HG02852 (cell line): ENCODE measurements at regions not wholly inside any gene's neighbourhood (a gene's known extent, or its start where the extent isn't known, plus 50 kb on each side); places are given as distances from the start of the nearest gene placed in this dataset.
"Not testable (repeated sequence)": the region's sequence is repeated elsewhere in the genome, so short reads cannot be mapped to it uniquely, and the experiment has no call there.

Experiments
- ATAC-seq: cut with Tn5 transposase; IDR thresholded peaks from one replicate; pipeline ENCODE4 v1.9.1; 2021; ENCODE audit warnings: mild to moderate bottlenecking, moderate library complexity; ENCODE audit not compliant: unreplicated experiment

DNA sequence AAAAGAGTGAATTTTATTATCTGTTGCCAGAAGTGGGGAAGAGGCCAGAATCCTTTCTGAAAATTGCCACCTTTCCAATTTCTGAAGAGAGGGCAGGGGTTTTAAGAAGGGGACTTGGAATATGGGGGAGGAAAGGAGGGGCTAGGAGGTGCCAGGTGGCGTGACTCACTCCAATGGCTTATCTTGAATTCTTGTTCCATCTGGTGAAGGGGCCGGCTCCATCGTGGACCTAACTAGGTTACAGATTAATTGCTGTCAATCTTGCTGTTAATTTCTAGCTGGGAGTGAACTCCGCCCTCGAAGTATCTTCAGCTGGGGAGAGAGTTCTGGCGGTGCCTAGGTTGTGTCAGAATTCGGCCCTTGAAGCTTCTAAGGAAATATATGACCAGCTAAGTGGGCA, 138.7 kb downstream of the YTHDC2 start:
- ATAC-seq: no peak

DNA sequence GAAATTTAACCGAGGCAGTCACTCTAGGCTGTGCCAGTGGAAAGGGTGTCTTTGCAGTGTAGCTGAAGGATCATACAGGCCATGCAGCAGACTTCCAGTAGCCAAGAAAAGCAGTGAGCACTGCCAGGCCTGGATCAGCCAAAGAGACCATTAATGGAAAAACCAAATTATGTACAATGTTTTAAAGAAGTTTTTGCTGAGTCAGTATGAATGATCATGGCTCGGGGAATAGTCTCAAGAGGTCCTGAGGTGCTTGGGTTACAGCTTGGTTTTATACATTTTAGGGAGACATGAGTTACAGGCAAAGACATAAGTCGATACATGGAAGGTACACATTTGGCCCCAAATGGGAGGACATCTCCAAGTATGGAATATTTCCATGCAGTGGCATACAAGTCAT, 141.3 kb downstream of the YTHDC2 start:
- ATAC-seq: no peak

DNA sequence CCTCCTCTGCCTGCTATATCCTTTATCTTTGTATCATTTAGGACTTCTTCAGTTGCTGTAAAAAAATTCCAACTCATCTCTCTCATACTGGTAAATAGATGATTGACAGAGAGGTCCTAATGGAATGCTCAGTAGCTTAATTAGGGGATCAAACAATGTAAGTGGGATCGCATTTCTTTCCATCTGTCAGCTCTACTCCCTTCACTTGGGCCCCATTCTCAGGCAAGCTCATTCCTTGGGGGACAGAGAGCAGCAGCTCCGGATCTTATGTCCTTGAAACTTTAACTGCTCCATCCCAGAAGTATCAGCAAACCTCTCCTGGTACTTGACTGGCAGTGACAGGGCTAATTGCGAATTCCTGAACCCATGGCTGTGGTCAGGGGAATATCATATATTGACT, 146.7 kb downstream of the YTHDC2 start:
- ATAC-seq: no peak

- ATAC-seq: no peak
Measured at GRCh38 chr5:113660706-113661250, 147.3 kb downstream of the YTHDC2 start.

DNA sequence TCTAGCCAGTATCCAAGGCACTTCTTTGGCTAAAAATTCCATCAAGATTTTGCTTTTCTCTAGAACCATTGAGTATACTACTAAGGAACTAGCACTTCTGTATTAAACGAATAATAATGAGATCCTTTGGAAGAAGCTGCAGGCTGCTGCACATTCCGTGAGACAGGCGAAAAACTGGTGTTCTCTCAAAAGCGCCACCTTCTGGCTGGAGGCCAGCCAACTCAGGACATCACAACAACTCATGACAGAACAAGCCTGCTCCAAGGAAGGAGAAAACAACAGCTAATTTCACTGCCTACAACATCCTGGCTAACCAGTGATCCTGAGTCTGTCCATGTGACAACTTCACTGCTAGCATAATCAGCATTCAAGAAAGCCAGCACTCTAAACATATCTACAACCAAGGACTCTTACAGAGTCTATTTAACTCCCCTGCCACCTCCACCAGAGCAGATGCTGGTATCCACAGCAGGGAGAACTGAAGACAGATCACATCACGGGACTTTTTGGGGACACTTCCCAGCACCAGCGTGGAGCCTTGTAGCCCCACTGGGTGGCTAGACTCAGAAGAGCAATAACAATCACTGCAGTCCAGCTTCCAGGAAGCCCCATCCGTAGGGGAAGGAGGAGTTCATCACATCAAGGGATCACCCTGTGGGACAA, 150.5 kb downstream of the YTHDC2 start:
- ATAC-seq: no peak

DNA sequence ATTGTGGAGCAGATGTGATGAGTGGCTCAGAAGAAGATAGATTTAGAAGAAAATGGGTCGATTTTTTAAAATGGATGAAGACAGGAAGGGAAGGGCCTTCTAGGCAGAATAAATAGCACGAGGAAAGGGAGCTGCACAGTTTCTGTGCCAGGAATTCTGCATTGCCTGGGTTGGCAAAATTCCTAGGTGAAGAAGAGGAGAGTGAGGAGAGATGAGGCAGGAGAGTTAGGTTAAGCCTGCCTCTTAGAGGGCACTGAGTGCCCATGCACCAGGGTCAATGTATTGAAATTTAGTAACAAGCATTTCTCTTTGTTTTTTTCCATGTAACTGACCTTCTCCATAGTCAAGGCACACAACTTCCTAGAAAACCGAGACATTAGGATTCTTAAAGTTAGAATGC, 159.5 kb downstream of the YTHDC2 start:
- ATAC-seq: no peak

DNA sequence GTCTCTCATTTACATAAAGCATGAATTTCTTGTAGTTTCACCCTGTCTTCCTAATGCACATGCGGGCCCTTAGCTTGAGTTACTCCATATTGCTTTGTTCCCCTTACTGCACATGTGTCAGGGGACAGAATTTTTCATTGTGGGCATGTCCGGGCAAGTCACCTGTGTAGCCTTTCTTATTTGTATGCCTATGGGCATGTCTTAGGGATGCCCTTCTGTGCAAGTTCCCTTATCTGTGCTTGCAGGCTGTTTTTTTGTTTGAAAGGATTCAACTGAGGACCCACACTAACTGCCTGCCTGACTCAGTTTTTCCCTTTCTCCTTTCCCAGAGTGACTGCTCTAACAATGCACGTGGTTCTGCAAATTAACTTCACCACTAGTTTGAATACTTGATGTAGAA, 161.7 kb downstream of the YTHDC2 start:
- no peak for ATAC-seq

DNA sequence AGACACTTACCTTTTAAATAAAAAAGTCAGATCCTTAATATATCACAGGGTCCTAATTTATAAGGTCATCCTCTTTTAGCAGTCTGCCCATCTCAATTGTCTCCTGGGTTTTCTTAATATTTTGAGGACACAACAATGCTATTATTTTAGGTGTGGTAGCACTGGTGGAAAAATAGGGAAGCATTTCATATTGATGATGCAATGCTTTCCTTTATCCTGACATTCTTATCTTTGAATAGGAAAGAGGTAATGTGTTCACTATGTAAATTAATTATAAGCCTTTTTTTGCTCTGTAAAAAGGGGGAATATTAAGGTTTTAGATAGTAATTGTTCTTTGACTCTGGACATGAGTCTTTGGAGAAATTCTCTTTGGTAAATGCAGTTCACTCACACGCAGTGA, 164.7 kb downstream of the YTHDC2 start:
- ATAC-seq: no peak

- ATAC-seq: no peak
Measured at GRCh38 chr5:113678924-113679575, 165.6 kb downstream of the YTHDC2 start.

- ATAC-seq: no peak
Measured at GRCh38 chr5:113680534-113680933, 167.0 kb downstream of the YTHDC2 start.

DNA sequence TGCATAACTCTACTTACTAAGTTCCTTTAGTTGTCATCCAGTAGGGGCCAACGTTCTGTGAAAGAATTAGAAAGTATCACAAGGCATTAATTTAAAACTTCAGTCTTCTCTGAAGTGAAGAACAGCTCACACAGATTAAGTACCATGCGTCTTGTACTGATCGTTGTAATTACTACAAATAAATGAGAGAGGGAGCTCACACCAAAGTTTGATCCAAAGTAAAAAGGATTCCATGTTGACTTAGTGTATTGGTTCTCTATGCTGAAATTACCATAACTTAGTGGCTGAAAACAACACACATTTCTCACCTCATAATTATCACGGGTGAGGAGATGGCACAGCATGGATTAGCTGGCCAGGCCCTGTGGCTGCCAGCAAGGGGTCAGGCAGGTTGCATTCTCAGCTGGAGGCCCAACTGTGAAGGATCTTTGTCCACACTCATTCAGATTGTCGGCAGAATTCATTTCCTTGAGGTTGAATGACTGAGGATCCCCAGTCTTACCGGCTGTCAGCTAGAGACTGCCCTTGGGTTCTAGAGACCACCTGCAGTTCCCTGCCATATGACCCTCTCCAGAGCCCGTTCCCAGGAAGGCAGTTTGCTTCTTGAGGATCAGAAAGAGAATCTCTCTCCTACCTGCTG, 169.1 kb downstream of the YTHDC2 start:
- ATAC-seq: no peak

GRCh38 chr5:113683211-113683610, 169.7 kb downstream of the YTHDC2 start:
- no peak for ATAC-seq

- no peak for ATAC-seq
Measured at GRCh38 chr5:113686599-113686998, 173.1 kb downstream of the YTHDC2 start.

DNA sequence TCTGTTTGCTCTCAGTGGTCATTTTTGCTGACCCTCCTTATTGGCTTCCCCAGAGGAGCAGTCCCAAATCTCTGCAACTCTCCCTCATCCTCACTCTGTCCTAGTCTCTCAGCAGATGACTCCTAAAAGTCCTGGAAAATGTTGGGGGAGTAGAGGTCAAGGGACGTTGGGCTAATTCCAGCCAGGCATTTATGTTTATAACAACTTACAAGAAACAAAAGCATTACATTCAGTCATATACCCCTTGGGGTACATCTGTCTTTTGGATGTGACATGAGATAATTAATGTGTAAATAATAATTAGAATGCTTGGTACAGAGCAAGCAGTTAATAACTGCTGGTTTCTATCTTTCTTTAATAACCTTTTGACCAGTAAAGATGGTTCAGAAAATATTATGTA, 176.2 kb downstream of the YTHDC2 start:
- no peak for ATAC-seq

- ATAC-seq: no peak
Measured at GRCh38 chr5:113692466-113692865, 179.0 kb downstream of the YTHDC2 start.

DNA sequence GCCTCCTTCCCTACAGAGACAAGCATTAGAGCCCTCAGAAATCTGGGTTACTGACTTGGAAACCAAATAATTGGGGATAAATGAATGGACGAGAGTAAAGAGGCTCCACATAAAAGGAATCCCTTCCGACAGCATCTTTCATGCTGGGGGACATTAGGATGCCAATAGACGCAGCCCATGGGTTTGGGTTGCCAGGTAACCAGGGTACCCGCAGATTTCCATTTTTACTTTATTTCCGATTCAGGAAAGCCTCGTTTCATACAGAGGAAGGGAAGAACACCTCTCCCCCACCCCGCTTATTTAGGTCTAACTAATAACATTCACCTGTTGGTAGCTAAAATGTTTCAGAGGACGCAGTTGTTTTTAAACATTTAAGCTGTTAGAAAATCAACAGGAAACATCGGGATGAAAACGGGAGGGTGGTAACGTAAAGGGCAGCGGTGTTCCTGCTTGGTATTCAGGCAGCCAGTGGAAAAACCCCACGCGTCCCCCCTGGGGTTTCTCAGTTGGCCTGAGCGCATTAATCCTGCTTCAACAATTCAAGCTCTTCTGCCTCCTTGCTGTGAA, 179.5 kb downstream of the YTHDC2 start:
- ATAC-seq: no peak

DNA sequence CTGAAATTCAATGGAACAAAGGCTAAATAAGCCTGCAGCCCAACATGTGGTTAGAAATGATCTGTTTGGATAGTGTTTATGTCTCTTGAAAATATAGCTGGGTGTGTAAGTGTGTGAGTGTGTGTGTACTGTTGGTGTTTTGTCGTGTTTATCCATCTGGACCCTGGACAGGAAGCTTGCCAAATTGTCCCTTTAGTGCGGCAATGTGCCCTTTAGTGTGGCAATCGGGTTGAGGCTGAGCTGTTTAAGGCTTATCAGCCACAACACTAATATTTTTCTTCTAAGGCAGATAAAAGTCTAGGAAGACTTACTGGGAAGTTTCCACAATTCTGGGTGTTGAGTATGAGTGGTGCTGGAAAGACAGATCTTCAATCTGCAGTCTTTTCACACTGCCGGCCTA, 180.2 kb downstream of the YTHDC2 start:
- ATAC-seq: no peak

GRCh38 chr5:113694576-113694975, 181.1 kb downstream of the YTHDC2 start:
- ATAC-seq: no peak

GRCh38 chr5:113703266-113703665, 189.8 kb downstream of the YTHDC2 start:
- ATAC-seq: no peak

DNA sequence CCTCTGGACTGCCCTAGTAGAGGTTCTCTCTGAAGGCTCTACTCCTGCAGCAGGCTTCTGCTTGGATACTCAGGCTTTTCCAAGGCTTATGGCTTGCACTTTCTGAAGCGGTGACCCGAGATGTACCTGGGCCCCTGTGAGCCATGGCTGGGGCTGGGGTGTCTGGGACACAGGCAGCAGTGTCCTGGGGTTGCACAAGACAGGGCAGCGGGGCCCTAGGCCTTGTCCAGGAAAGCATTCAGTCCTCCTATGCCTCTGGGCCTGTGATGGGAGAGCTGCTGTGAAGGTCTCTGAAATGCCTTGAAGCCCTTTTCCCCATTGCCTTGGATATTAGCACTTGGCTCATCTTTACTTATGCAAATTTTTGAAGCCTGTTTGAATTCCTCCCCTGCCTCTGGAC, 192.2 kb downstream of the YTHDC2 start:
- ATAC-seq: no peak

- no peak for ATAC-seq
Measured at GRCh38 chr5:113713051-113713450, 199.6 kb downstream of the YTHDC2 start.

DNA sequence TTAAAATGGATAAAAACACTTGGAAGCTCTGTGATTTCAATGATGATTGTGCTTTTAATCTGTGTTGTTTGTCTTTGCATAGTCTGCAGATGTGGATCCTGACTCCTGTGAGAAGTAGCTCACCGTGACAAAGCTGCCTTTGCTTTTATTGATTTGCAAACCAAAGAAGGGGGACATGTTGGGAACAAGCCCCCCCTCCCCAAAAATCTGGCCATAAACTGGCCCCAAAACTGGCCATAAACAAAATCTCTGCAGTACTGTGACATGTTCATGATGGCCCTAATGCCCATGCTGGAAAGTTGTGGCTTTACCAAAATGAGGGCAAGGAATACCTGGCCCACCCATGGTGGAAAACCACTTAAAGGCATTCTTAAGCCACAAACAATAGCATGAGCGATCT, 202.4 kb downstream of the YTHDC2 start:
- ATAC-seq: not testable (repeated sequence)
